GM12872 (cell line): ENCODE measurements at regions not wholly inside any gene's neighbourhood (a gene's known extent, or its start where the extent isn't known, plus 50 kb on each side); places are given as distances from the start of the nearest gene placed in this dataset.

Source experiments
- CTCF ChIP-seq: IDR thresholded peaks from 3 replicates; pipeline ENCODE4 v1.5.1; 2011; ENCODE audit warnings: low read depth, mild to moderate bottlenecking, low read length, moderate library complexity; ENCODE audit not compliant: insufficient read depth

DNA sequence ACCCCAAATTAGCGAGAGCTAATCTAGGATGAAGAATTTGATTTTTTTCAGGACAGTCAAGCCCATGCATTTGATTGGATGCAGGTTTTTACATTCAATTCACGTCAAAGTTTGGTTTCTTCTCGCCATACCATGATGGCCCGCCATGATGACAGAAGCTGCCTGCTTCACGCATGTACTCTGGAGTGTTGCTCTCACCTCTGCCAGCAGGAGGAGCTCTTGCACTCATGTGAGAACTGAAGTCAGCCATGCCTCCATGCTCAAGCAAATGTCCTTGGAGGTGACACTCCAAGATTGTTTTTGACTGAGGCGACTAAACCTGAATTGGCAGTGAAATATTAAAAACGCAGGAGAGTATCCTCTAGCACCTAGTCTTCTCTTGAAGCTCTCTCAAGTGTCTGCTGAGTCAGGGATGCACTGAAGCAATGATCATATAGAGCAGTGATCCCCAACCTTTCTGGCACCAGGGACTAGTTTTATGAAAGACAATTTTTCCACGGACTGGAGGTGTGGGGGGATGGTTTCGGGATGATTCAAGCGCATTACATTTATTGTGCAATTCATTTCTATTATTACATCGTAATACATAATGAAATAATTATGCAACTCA, 120.9 kb downstream of the SAMMSON start:
- peak; percentile 97 for TF ChIP-seq CTCF

DNA sequence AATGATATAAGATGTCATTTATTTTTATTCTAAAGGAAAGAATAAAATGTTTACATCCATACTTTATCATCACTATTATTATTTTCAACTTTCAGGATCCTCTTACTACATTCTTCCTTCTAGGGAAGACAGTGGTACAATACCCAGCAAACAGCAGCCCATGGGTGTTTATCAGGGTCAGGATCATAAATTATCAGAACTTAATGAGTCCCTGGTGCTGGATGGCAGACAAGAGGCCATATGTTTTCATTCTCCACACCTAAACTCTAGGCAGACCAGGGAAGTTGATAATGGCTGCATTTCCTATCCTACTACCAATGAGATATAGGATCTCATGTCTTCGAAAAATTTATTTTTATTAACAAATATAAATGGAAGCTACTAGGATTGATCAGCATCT, 127.7 kb downstream of the SAMMSON start:
- TF ChIP-seq CTCF, result no peak

DNA sequence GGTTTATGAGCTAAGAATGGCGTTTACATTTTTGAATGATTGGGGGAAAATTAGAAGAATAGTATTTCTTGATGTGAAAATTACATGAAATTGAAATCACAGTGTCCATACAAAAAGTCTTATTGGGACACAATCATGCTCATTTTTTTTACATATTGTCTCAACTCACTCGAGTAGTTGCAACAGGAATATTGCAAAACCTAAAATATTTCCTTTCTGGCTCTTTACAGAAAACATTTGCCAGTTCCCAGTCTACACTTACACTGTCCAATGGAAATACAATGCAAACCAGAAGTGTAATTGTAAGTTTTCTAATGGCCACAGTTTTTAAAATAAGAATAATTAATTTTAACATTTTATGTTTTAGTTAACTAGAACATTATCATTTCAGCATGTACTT, 137.8 kb downstream of the SAMMSON start:
- no peak for TF ChIP-seq CTCF

DNA sequence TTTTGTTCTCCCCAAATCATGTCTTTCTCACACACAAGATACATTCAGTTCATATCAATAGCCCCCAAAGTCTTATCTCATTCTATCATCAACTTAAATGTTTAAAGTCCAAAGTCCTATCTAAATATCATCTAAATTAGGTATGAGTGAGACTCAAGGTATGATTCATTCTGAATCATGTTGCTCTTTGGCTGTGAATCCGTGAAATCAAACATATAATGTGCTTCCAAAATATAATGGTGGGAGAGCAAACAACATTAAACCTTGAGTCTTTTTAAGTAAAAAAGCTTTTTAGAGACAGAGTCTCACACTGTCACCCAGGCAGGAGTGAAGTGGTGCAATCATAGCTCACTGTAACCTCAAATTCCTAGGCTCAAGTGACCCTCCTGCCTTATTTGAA, 139.1 kb downstream of the SAMMSON start:
- no peak for TF ChIP-seq CTCF
